IMR-90 (cell line): ENCODE measurements at regions not wholly inside any gene's neighbourhood (a gene's known extent, or its start where the extent isn't known, plus 50 kb on each side); places are given as distances from the start of the nearest gene placed in this dataset.

Experiments used
- BHLHE40 ChIP-seq: fragments of 150-350 bp; IDR thresholded peaks from 2 replicates; pipeline ENCODE4 v1.6.1; 2016; ENCODE audit warnings: mild to moderate bottlenecking, low read depth, low read length
- CTCF ChIP-seq: conservative IDR thresholded peaks from 2 replicates; pipeline ENCODE4 v1.5.1; 2012; ENCODE audit warnings: mild to moderate bottlenecking, low read depth, low read length, improper control_type of control experiment

DNA sequence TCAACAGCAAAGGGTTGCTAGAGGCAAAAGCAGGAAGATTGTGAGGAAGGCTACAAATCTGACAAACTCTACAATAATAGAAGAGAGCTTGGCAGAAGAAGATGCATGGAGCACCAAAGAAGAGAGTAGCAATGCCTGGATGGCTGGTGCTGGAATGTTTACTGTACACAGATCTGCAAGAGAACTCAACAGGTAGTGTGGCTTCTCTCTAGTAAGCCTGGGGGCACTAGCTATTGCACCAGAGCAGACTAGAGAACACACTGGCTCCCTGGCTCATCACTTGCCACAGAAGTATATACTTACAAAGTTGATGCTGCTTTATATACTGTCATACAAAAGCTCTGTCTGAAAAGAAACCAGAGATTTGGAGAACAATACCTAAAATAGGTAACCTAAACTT lies 475.0 kb upstream of the NCAM2 start:
- TF ChIP-seq CTCF = no peak
- TF ChIP-seq BHLHE40 = no peak
